ENCODE measurements at regions not wholly inside any gene's neighbourhood (a gene's known extent, or its start where the extent isn't known, plus 50 kb on each side); places are given as distances from the start of the nearest gene placed in this dataset.
"Not testable (repeated sequence)": the region's sequence is repeated elsewhere in the genome, so short reads cannot be mapped to it uniquely, and the experiment has no call there.

- DNase-seq (ENCODE audit: low spot score), result no peak
These were observed 176.8 kb upstream of the PTBP2 start for GRCh38 chr1:96544831-96545221.

- DNase-seq (ENCODE audit: low spot score), result no peak
These were observed 175.5 kb upstream of the PTBP2 start for GRCh38 chr1:96545935-96546656.

GRCh38 chr1:96550061-96550460 is 171.5 kb upstream of the PTBP2 start:
- no peak for DNase-seq (ENCODE audit: low spot score)

GRCh38 chr1:96552451-96552850 is 169.1 kb upstream of the PTBP2 start:
- no peak for DNase-seq (ENCODE audit: low spot score)

- DNase-seq (ENCODE audit: low spot score), result no peak
These were observed 167.8 kb upstream of the PTBP2 start for GRCh38 chr1:96553811-96554210.

GRCh38 chr1:96554364-96554763 is 167.2 kb upstream of the PTBP2 start:
- DNase-seq (ENCODE audit: low spot score), result no peak

GRCh38 chr1:96557336-96557735 is 164.2 kb upstream of the PTBP2 start:
- peak; percentile 31 for DNase-seq (ENCODE audit: low spot score)

GRCh38 chr1:96558635-96559034 is 162.9 kb upstream of the PTBP2 start:
- no peak for DNase-seq (ENCODE audit: low spot score)

- DNase-seq (ENCODE audit: low spot score), result peak; percentile 9
These were observed 162.4 kb upstream of the PTBP2 start for GRCh38 chr1:96559181-96559580.

- DNase-seq (ENCODE audit: low spot score), result peak; percentile 100
These were observed 161.6 kb upstream of the PTBP2 start for GRCh38 chr1:96559707-96560596.

- no peak for DNase-seq (ENCODE audit: low spot score)
These were observed 159.5 kb upstream of the PTBP2 start for GRCh38 chr1:96562094-96562493.

GRCh38 chr1:96564401-96564800 is 157.2 kb upstream of the PTBP2 start:
- DNase-seq (ENCODE audit: low spot score), result not testable (repeated sequence)

- no peak for DNase-seq (ENCODE audit: low spot score)
These were observed 156.0 kb upstream of the PTBP2 start for GRCh38 chr1:96565546-96565945.

GRCh38 chr1:96568639-96569038 is 152.9 kb upstream of the PTBP2 start:
- DNase-seq (ENCODE audit: low spot score), result no peak

GRCh38 chr1:96569288-96569687 is 152.3 kb upstream of the PTBP2 start:
- no peak for DNase-seq (ENCODE audit: low spot score)

GRCh38 chr1:96579636-96580035 is 141.9 kb upstream of the PTBP2 start:
- DNase-seq (ENCODE audit: low spot score), result peak; percentile 43

- DNase-seq (ENCODE audit: low spot score), result peak; percentile 41
These were observed 140.7 kb upstream of the PTBP2 start for GRCh38 chr1:96580920-96581319.

GRCh38 chr1:96581772-96582171 is 139.8 kb upstream of the PTBP2 start:
- DNase-seq (ENCODE audit: low spot score), result no peak

GRCh38 chr1:96583903-96584302 is 137.7 kb upstream of the PTBP2 start:
- no peak for DNase-seq (ENCODE audit: low spot score)

- no peak for DNase-seq (ENCODE audit: low spot score)
These were observed 134.4 kb upstream of the PTBP2 start for GRCh38 chr1:96587222-96587621.

GRCh38 chr1:96588416-96588995 is 133.1 kb upstream of the PTBP2 start:
- DNase-seq (ENCODE audit: low spot score), result no peak

- DNase-seq (ENCODE audit: low spot score), result not testable (repeated sequence)
These were observed 126.1 kb upstream of the PTBP2 start for GRCh38 chr1:96595530-96595929.

Data from kidney tubule cell (primary cell).